Osteocyte (in vitro differentiated cells): ENCODE measurements at regions not wholly inside any gene's neighbourhood (a gene's known extent, or its start where the extent isn't known, plus 50 kb on each side); places are given as distances from the start of the nearest gene placed in this dataset.

Source experiments
- DNase-seq: peaks from one replicate; pipeline ENCODE4 v3.0.0; 2021; ENCODE audit warnings: mixed read lengths; ENCODE audit not compliant: unreplicated experiment; ENCODE audit errors: extremely low spot score
- H3K27ac Mint-ChIP-seq: one replicate; pipeline ENCODE4 v1.8.0; 2021; ENCODE audit warnings: mild to moderate bottlenecking, mixed read lengths; ENCODE audit not compliant: unreplicated experiment
- H3K27me3 Mint-ChIP-seq: one replicate; pipeline ENCODE4 v1.8.0; 2021; ENCODE audit warnings: mixed read lengths; ENCODE audit not compliant: unreplicated experiment
- H3K36me3 Mint-ChIP-seq: one replicate; pipeline ENCODE4 v1.8.0; 2021; ENCODE audit warnings: mixed read lengths; ENCODE audit not compliant: unreplicated experiment
- H3K4me1 Mint-ChIP-seq: one replicate; pipeline ENCODE4 v1.8.0; 2021; ENCODE audit warnings: mixed read lengths; ENCODE audit not compliant: unreplicated experiment
- H3K4me3 Mint-ChIP-seq: one replicate; pipeline ENCODE4 v1.8.0; 2021; ENCODE audit warnings: mild to moderate bottlenecking, moderate library complexity, mixed read lengths; ENCODE audit not compliant: unreplicated experiment
- H3K9me3 Mint-ChIP-seq: one replicate; pipeline ENCODE4 v1.8.0; 2021; ENCODE audit warnings: mixed read lengths; ENCODE audit not compliant: unreplicated experiment
- CTCF ChIP-seq: fragments of 200-600 bp; sonication (generic); IDR thresholded peaks from 2 replicates; pipeline ENCODE4 v1.5.0; 2021; ENCODE audit warnings: antibody characterized with exemption, mild to moderate bottlenecking, moderate library complexity

GRCh38 chr1:214154596-214155292, 126.2 kb upstream of the SMYD2 start:
- TF ChIP-seq CTCF: no peak
- DNase-seq: no peak
- Mint-ChIP-seq H3K27ac (no peak overlapping the region), H3K9me3 (no peaks in the 10 kb centered on the region), H3K4me1 (no peaks in the 10 kb centered on the region), H3K36me3 (no peaks in the 10 kb centered on the region), H3K27me3 (peaks cover 32% of the 10 kb centered on the region), H3K4me3 (no peak overlapping the region)

GRCh38 chr1:214155987-214156625, 124.9 kb upstream of the SMYD2 start:
- Mint-ChIP-seq H3K36me3 (no peaks in the 10 kb centered on the region), H3K4me3 (no peak overlapping the region), H3K4me1 (no peaks in the 10 kb centered on the region), H3K27me3 (peaks cover 36% of the 10 kb centered on the region), H3K9me3 (no peaks in the 10 kb centered on the region), H3K27ac (no peak overlapping the region)
- DNase-seq: no peak
- no peak for TF ChIP-seq CTCF

- Mint-ChIP-seq H3K4me3 (no peak overlapping the region), H3K36me3 (no peaks in the 10 kb centered on the region), H3K4me1 (no peaks in the 10 kb centered on the region), H3K27ac (no peak overlapping the region), H3K27me3 (peaks cover 40% of the 10 kb centered on the region), H3K9me3 (no peaks in the 10 kb centered on the region)
- no peak for TF ChIP-seq CTCF
- DNase-seq: no peak
Observed at GRCh38 chr1:214164173-214164572, 116.8 kb upstream of the SMYD2 start.

GRCh38 chr1:214165850-214166374, 115.0 kb upstream of the SMYD2 start:
- H3K4me1 Mint-ChIP-seq: no peaks in the 10 kb centered on the region
- no peak overlapping the region for H3K27ac Mint-ChIP-seq
- no peaks in the 10 kb centered on the region for H3K36me3 Mint-ChIP-seq
- no peak for TF ChIP-seq CTCF
- H3K9me3 Mint-ChIP-seq: no peaks in the 10 kb centered on the region
- H3K4me3 Mint-ChIP-seq: no peak overlapping the region
- DNase-seq: no peak
- peaks cover 35% of the 10 kb centered on the region for H3K27me3 Mint-ChIP-seq

- TF ChIP-seq CTCF: no peak
- peaks cover 54% of the 10 kb centered on the region for H3K27me3 Mint-ChIP-seq
- no peak overlapping the region for H3K27ac Mint-ChIP-seq
- H3K9me3 Mint-ChIP-seq: no peaks in the 10 kb centered on the region
- DNase-seq: no peak
- no peak overlapping the region for H3K4me3 Mint-ChIP-seq
- H3K36me3 Mint-ChIP-seq: no peaks in the 10 kb centered on the region
- no peaks in the 10 kb centered on the region for H3K4me1 Mint-ChIP-seq
Observed at GRCh38 chr1:214174508-214175199, 106.3 kb upstream of the SMYD2 start.
